ENCODE measurements at regions not wholly inside any gene's neighbourhood (a gene's known extent, or its start where the extent isn't known, plus 50 kb on each side); places are given as distances from the start of the nearest gene placed in this dataset.
"Not testable (repeated sequence)": the region's sequence is repeated elsewhere in the genome, so short reads cannot be mapped to it uniquely, and the experiment has no call there.

DNA sequence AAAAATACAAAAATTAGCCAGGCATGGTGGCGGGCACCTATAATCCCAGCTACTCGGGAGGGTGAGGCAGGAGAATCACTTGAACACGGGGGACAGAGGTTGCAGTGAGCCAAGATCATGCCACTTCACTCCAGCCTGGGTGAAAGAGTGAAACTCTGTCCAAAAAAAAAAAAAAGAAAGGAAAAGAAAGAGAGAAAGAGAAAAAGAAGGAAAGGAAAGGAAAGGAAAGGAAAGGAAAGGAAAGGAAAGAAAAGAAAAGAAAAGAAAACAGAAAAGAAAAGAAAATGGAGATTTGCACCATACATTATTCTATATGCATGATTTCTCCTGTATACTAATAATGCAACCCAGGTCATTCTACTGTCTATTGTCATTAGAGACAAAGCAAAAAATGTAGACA, 421.5 kb downstream of the PCDH19 start:
- DNase-seq (ENCODE audit: low read depth), result not testable (repeated sequence)

DNA sequence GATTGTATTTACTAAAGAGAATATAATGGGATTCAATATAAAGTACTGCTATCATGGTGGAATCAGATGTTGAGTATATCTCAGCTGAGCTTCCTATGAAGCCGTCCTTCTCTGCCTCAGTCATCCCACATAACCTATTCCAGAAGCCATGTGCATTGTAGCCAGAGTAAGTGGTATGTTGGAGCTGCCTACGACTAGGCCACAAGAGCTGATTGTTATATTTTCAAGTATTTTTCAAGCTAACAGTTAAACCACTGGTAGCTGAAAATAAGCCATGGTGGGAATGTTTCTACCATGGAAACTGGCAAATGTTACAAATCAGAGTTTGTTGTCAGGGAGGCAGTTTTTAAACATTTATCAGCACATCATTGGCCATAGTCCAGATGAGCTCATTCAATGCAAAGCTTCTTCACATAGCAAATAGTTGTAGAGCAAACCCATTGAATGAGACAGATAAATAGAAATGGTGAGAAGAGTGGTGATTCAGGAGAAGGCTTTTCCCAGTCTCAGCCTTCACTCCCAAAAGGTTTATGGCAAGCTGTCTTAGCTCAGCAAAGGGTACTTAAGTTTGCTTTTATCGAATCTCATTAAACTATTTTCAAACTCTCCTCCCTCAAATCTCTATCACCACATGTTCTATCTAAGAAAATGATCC, 436.4 kb downstream of the PCDH19 start:
- no peak for TF ChIP-seq CTCF (IDR thresholded peaks at IDR 0.05; ENCODE audit: insufficient read depth, low read length)
- no peak overlapping the region for H3K4me3 ChIP-seq (ENCODE audit: low read depth, low read length)
- DNase-seq (ENCODE audit: low read depth), result no peak

More for the DNA sequence above, 421.5 kb downstream of the PCDH19 start:
- H3K4me3 ChIP-seq (ENCODE audit: low read depth, low read length), result not testable (repeated sequence)

GRCh38 chrX:99939883-99940232, 470.2 kb downstream of the PCDH19 start:
- no peak for DNase-seq (ENCODE audit: low read depth)
- no peak for TF ChIP-seq CTCF (IDR thresholded peaks at IDR 0.05; ENCODE audit: insufficient read depth, low read length)

DNA sequence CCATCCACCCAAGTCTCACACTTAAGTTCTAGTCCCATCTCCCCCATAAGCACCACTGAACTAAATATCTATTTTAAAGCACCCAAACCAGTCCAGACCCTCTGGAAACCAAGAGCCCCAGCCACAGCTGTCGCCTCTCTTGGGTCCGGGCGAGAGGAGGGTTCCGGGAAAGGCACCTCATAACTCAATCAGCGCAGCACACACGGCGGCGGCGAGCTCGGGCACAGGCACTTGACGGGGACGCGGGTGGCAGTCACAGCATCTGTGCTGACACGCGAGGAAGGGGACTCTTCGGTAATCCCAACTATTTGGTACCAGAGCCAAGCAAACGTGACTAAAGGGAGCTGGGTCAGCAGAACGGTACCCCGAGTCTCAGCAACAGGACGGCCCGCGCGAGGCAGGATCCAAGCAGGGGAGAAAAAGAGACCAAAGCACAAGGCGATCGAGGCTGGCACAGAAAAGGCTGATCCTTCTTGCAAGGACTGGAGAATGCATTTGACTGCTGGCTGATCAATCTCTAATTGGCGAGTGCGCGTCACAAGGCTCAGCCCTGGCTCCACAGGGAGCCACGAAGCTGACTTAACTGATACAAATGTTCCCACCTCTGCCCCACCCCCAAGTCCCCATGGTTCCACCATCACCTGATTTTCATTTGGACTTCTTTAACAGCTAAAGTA, 470.7 kb downstream of the PCDH19 start:
- DNase-seq (ENCODE audit: low read depth); H3K4me3 ChIP-seq (ENCODE audit: low read depth, low read length): not testable (repeated sequence)

More at GRCh38 chrX:99939883-99940232, 470.2 kb downstream of the PCDH19 start:
- no peak overlapping the region for H3K4me3 ChIP-seq (ENCODE audit: low read depth, low read length)

- no peak for TF ChIP-seq CTCF (IDR thresholded peaks at IDR 0.05; ENCODE audit: insufficient read depth, low read length)
- DNase-seq (ENCODE audit: low read depth), result no peak
- no peak overlapping the region for H3K4me3 ChIP-seq (ENCODE audit: low read depth, low read length)
Observed at GRCh38 chrX:99938464-99938863, 471.6 kb downstream of the PCDH19 start.

GRCh38 chrX:99933865-99934264, 476.2 kb downstream of the PCDH19 start:
- no peak for TF ChIP-seq CTCF (IDR thresholded peaks at IDR 0.05; ENCODE audit: insufficient read depth, low read length)
- no peak overlapping the region for H3K4me3 ChIP-seq (ENCODE audit: low read depth, low read length)
- no peak for DNase-seq (ENCODE audit: low read depth)

GRCh38 chrX:99914635-99915034, 495.4 kb downstream of the PCDH19 start:
- peak; percentile 17 for DNase-seq (ENCODE audit: low read depth)
- no peak overlapping the region for H3K4me3 ChIP-seq (ENCODE audit: low read depth, low read length)
- TF ChIP-seq CTCF (IDR thresholded peaks at IDR 0.05; ENCODE audit: insufficient read depth, low read length), result no peak

GRCh38 chrX:99913611-99914010, 496.5 kb downstream of the PCDH19 start:
- DNase-seq (ENCODE audit: low read depth), result no peak
- no peak overlapping the region for H3K4me3 ChIP-seq (ENCODE audit: low read depth, low read length)

More at GRCh38 chrX:99913611-99914010, 496.5 kb downstream of the PCDH19 start:
- TF ChIP-seq CTCF (IDR thresholded peaks at IDR 0.05; ENCODE audit: insufficient read depth, low read length), result no peak
